HepG2 (cell line): ENCODE measurements at regions not wholly inside any gene's neighbourhood (a gene's known extent, or its start where the extent isn't known, plus 50 kb on each side); places are given as distances from the start of the nearest gene placed in this dataset.

Experiments
- ATF7-NPFF ChIP-seq: sonication (generic); formaldehyde crosslinking; IDR thresholded peaks from 2 replicates; pipeline ENCODE4 v1.8.1; 2023; ENCODE audit warnings: mild to moderate bottlenecking, low read depth, missing genetic modification reagents, moderate library complexity
- BATF2 ChIP-seq: sonication (generic); formaldehyde crosslinking; IDR thresholded peaks from 2 replicates; pipeline ENCODE4 v1.8.0; 2022; ENCODE audit warnings: mild to moderate bottlenecking, missing genetic modification reagents, moderate library complexity
- CENPT ChIP-seq: sonication (generic); formaldehyde crosslinking; IDR thresholded peaks from 2 replicates; pipeline ENCODE4 v1.8.0; 2022; ENCODE audit warnings: low read depth, mild to moderate bottlenecking, moderate library complexity, missing genetic modification reagents
- DDIT3 ChIP-seq: sonication (generic); formaldehyde crosslinking; IDR thresholded peaks from 2 replicates; pipeline ENCODE4 v1.4.0; 2020; ENCODE audit warnings: mild to moderate bottlenecking, missing genetic modification reagents
- DRAP1 ChIP-seq: IDR thresholded peaks from 2 replicates; pipeline ENCODE4 v1.6.1; 2016; ENCODE audit warnings: missing genetic modification reagents, missing compliant biosample characterization
- ELF1 ChIP-seq: sonication (generic); formaldehyde crosslinking; IDR thresholded peaks from 2 replicates; pipeline ENCODE4 v1.4.0; 2020; ENCODE audit warnings: missing genetic modification reagents
- FOXA3 ChIP-seq: IDR thresholded peaks from 2 replicates; pipeline ENCODE4 v1.6.1; 2016; ENCODE audit warnings: missing genetic modification reagents, missing compliant biosample characterization
- GPN1 ChIP-seq: sonication (generic); formaldehyde crosslinking; IDR thresholded peaks from 2 replicates; pipeline ENCODE4 v1.5.1; 2020; ENCODE audit warnings: missing genetic modification reagents, borderline replicate concordance
- HIC2 ChIP-seq: sonication (generic); formaldehyde crosslinking; IDR thresholded peaks from 2 replicates; pipeline ENCODE4 v1.9.0; 2022; ENCODE audit warnings: low read depth, missing genetic modification reagents
- HNRNPLL ChIP-seq: fragments of 200-400 bp; formaldehyde crosslinking; IDR thresholded peaks from 2 replicates; pipeline ENCODE4 v1.6.1; 2017; ENCODE audit warnings: mild to moderate bottlenecking, low read depth, low read length; ENCODE audit not compliant: poor library complexity, severe bottlenecking
- NFIC ChIP-seq: IDR thresholded peaks from 2 replicates; pipeline ENCODE4 v1.6.1; 2012; ENCODE audit warnings: mild to moderate bottlenecking, low read length, inconsistent platforms
- NR2F2 ChIP-seq: IDR thresholded peaks from 2 replicates; pipeline ENCODE4 v1.6.1; 2012; ENCODE audit warnings: low read depth, inconsistent platforms, borderline replicate concordance
- RBAK ChIP-seq: sonication (generic); formaldehyde crosslinking; IDR thresholded peaks from 2 replicates; pipeline ENCODE4 v1.5.1; 2020; ENCODE audit warnings: mild to moderate bottlenecking, missing genetic modification reagents
- SIX1 ChIP-seq: sonication (generic); formaldehyde crosslinking; IDR thresholded peaks from 2 replicates; pipeline ENCODE4 v1.4.0; 2020; ENCODE audit warnings: missing genetic modification reagents, borderline replicate concordance
- SKIL ChIP-seq: sonication (generic); formaldehyde crosslinking; IDR thresholded peaks from 2 replicates; pipeline ENCODE4 v1.8.0; 2022; ENCODE audit warnings: missing genetic modification reagents, mild to moderate bottlenecking, moderate library complexity, borderline replicate concordance
- SMYD3 ChIP-seq: sonication (generic); formaldehyde crosslinking; IDR thresholded peaks from 2 replicates; pipeline ENCODE4 v1.8.1; 2023; ENCODE audit warnings: mild to moderate bottlenecking, missing genetic modification reagents
- SNRNP70 ChIP-seq: fragments of 200-400 bp; formaldehyde crosslinking; IDR thresholded peaks from 2 replicates; pipeline ENCODE4 v1.6.1; 2017; ENCODE audit warnings: mild to moderate bottlenecking, low read depth, low read length, moderate library complexity
- ZBTB21 ChIP-seq: sonication (generic); formaldehyde crosslinking; IDR thresholded peaks from 2 replicates; pipeline ENCODE4 v1.4.0; 2020; ENCODE audit warnings: missing genetic modification reagents
- ZC3H4 ChIP-seq: sonication (generic); formaldehyde crosslinking; IDR thresholded peaks from 2 replicates; pipeline ENCODE4 v1.4.0; 2020; ENCODE audit warnings: missing genetic modification reagents, borderline replicate concordance
- ZEB1 ChIP-seq: IDR thresholded peaks from 2 replicates; pipeline ENCODE4 v1.6.1; 2012; ENCODE audit warnings: mild to moderate bottlenecking, low read depth, inconsistent platforms; ENCODE audit not compliant: insufficient replicate concordance
- ZNF432 ChIP-seq: sonication (generic); formaldehyde crosslinking; IDR thresholded peaks from 2 replicates; pipeline ENCODE4 v1.5.0; 2020; ENCODE audit warnings: missing genetic modification reagents, mild to moderate bottlenecking, borderline replicate concordance
- ZNF639 ChIP-seq: conservative IDR thresholded peaks from 2 replicates; pipeline ENCODE4 v1.6.1; 2018; ENCODE audit warnings: missing genetic modification reagents
- ZNF652 ChIP-seq: IDR thresholded peaks from 2 replicates; pipeline ENCODE4 v1.6.1; 2016; ENCODE audit warnings: low read depth, borderline replicate concordance

- TF ChIP-seq ZEB1 (peak; percentile 40), FOXA3 (CRISPR knock-in tag) (peak; percentile 75), HNRNPLL (no peak), SNRNP70 (no peak), ZNF432 (CRISPR knock-in tag) (no peak), ATF7-NPFF (peak; percentile 70; the same call in 1 of the 2 replicates), SMYD3 (CRISPR knock-in tag) (0 out of 2 replicates have a peak, but pooled peaks have one; percentile 34), ZNF639 (no peak), NFIC (peak; percentile 96), ZNF652 (CRISPR knock-in tag) (no peak; the same call in 1 of the 2 replicates), ELF1 (0 out of 2 replicates have a peak, but pooled peaks have one; percentile 21), RBAK (CRISPR knock-in tag) (no peak), CENPT (no peak), HIC2 (CRISPR knock-in tag) (no peak), SKIL (peak; percentile 96), ZC3H4 (CRISPR knock-in tag) (no peak), DRAP1 (peak; percentile 87), ZBTB21 (CRISPR knock-in tag) (0 out of 2 replicates have a peak, but pooled peaks have one; percentile 15), GPN1 (CRISPR knock-in tag) (no peak), DDIT3 (CRISPR knock-in tag) (no peak), NR2F2 (peak; percentile 99), BATF2 (no peak), SIX1 (CRISPR knock-in tag) (peak; percentile 80; the same call in 1 of the 2 replicates)
Measured at GRCh38 chr5:74500110-74500917, 140.2 kb downstream of the ENC1 start (continued).
